Effector memory CD8-positive, alpha-beta T cell (primary cell): ENCODE measurements at regions not wholly inside any gene's neighbourhood (a gene's known extent, or its start where the extent isn't known, plus 50 kb on each side); places are given as distances from the start of the nearest gene placed in this dataset.

ENCODE experiments used
- ATAC-seq: fragments of 150-1000 bp; cut with Tn5 transposase; replicated peaks from 2 replicates; pipeline ENCODE4 v1.10.0; 2021; ENCODE audit warnings: mild to moderate bottlenecking, moderate library complexity
- DNase-seq, 3 experiments: peaks; one replicate each; pipeline ENCODE4 v3.0.0; 2021
- H3K27ac Mint-ChIP-seq, 2 donors: one replicate each; pipeline ENCODE4 v1.8.0; 2022; ENCODE audit warnings: mild to moderate bottlenecking in 2 of 2, mixed read lengths in 2 of 2, moderate library complexity in 2 of 2
- H3K27me3 Mint-ChIP-seq, 2 donors: one replicate each; pipeline ENCODE4 v1.8.0; 2022; ENCODE audit warnings: mixed read lengths in 2 of 2
- H3K36me3 Mint-ChIP-seq: one replicate; pipeline ENCODE4 v1.8.0; 2022; ENCODE audit warnings: mild to moderate bottlenecking, moderate library complexity, mixed read lengths; ENCODE audit not compliant: insufficient read depth
- H3K4me1 Mint-ChIP-seq, 2 donors: one replicate each; pipeline ENCODE4 v1.8.0; 2022; ENCODE audit warnings: low read depth in 2 of 2, mixed read lengths in 2 of 2
- H3K4me3 Mint-ChIP-seq, 2 donors: one replicate each; pipeline ENCODE4 v1.8.0; 2022; ENCODE audit warnings: mild to moderate bottlenecking in 2 of 2, mixed read lengths in 2 of 2, moderate library complexity in 2 of 2
- H3K9me3 Mint-ChIP-seq, 2 donors: one replicate each; pipeline ENCODE4 v1.8.0; 2022; ENCODE audit warnings: mixed read lengths in 2 of 2

GRCh38 chr22:47249370-47249928, 487.0 kb downstream of the TBC1D22A start:
- no peaks in the 10 kb centered on the region for H3K36me3 Mint-ChIP-seq
- no peak overlapping the region for H3K27ac Mint-ChIP-seq
- peaks cover 55 to 76% of the 10 kb centered on the region in 2 donors for H3K27me3 Mint-ChIP-seq
- DNase-seq (no peak), ATAC-seq (no peak)
- no peak overlapping the region for H3K4me3 Mint-ChIP-seq
- no peaks in the 10 kb centered on the region for H3K4me1 Mint-ChIP-seq
- H3K9me3 Mint-ChIP-seq: no peaks in the 10 kb centered on the region

- Mint-ChIP-seq H3K4me1 (no peaks in the 10 kb centered on the region), H3K36me3 (no peaks in the 10 kb centered on the region), H3K4me3 (no peak overlapping the region), H3K9me3 (no peaks in the 10 kb centered on the region), H3K27ac (no peak overlapping the region), H3K27me3 (peaks cover 60 to 81% of the 10 kb centered on the region in 2 donors)
- DNase-seq (no peak), ATAC-seq (no peak)
These were observed 486.5 kb downstream of the TBC1D22A start for GRCh38 chr22:47248925-47249324.

DNA sequence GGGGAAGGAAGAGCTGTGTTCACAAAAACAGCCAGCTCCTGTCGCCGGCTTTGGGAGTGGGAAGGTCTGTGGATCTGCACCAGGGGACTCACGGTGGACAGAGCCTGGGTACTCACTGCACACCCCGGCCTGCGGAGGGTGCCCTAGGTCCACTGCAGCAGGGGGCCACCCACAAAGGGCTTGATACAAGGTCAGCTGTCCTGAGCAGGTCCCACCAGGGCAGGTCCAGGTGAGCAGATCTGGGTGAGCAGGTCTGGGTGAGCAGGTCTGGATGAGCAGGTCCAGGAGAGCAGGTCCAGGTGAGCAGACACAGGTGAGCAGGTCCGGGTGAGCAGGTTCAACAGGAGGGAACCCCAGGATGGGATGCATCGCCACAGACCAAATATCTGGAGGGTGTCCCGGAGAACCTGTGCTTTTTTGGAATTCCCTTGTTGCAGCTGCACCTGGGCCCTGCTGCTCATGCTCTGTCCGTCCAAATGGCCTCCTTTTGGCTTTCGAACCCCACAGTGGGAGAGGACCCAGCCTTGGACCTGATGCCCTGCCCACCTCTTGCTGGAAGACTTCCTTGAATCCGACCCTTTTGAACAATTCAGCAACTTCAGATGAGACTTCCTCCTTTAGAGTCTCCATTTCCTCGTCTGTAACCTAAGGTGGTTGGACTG, 485.3 kb downstream of the TBC1D22A start:
- no peaks in the 10 kb centered on the region for H3K4me1 Mint-ChIP-seq
- H3K36me3 Mint-ChIP-seq: no peaks in the 10 kb centered on the region
- H3K27me3 Mint-ChIP-seq: peaks cover 63 to 89% of the 10 kb centered on the region in 2 donors
- DNase-seq: no peak
- ATAC-seq: no peak
- H3K9me3 Mint-ChIP-seq: no peaks in the 10 kb centered on the region
- no peak overlapping the region for H3K4me3 Mint-ChIP-seq
- no peak overlapping the region for H3K27ac Mint-ChIP-seq

DNA sequence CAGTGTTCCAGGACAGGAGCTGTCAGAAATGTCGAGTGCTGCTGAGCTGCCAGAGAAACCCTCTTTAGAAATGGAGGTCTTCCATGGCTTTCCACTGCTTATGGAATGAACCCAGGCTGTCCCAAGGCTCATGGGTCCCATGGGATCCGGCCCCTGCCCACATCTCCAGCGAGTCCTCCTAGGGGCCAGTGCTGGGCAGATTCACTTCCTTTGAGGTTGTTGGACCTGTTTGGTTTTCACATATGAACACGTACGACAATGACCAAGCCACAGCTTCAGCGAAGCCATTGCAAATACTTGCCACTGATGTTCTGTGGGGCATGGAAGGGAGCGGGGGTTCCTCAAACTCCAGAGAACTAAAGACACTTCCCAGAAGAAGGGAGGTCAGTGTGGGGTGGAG, 483.3 kb downstream of the TBC1D22A start:
- H3K27me3 Mint-ChIP-seq: peaks cover 68 to 83% of the 10 kb centered on the region in 2 donors
- no peaks in the 10 kb centered on the region for H3K36me3 Mint-ChIP-seq
- DNase-seq: no peak
- H3K4me1 Mint-ChIP-seq: no peaks in the 10 kb centered on the region
- H3K4me3 Mint-ChIP-seq: no peak overlapping the region
- no peaks in the 10 kb centered on the region for H3K9me3 Mint-ChIP-seq
- H3K27ac Mint-ChIP-seq: no peak overlapping the region
- ATAC-seq: no peak

DNA sequence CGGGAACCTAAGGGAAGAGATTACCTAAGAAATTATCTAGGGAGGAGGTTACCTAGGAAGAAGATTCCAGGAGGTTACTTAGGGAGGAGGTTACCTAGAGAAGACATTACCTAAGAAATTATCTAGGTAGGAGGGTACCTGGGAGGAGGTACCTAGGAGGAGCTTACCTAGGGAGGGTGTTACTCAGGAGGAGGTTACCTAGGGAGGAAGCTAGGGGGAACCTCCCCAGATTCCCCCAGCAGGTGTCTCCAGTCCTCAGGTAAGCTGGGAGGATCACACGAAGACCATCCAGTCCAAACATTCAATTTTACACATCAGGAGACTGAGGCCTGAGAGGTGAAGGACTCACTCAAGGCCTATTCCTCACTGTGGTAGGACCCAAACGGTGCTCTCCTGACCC, 482.8 kb downstream of the TBC1D22A start:
- DNase-seq (no peak), ATAC-seq (no peak)
- no peak overlapping the region for H3K4me3 Mint-ChIP-seq
- H3K4me1 Mint-ChIP-seq: no peaks in the 10 kb centered on the region
- no peak overlapping the region for H3K27ac Mint-ChIP-seq
- H3K9me3 Mint-ChIP-seq: no peaks in the 10 kb centered on the region
- no peaks in the 10 kb centered on the region for H3K36me3 Mint-ChIP-seq
- peaks cover 65 to 78% of the 10 kb centered on the region in 2 donors for H3K27me3 Mint-ChIP-seq

GRCh38 chr22:47240116-47240515, 477.7 kb downstream of the TBC1D22A start:
- Mint-ChIP-seq H3K4me3 (no peak overlapping the region), H3K27me3 (peaks cover 33 to 54% of the 10 kb centered on the region in 2 donors), H3K27ac (no peak overlapping the region), H3K9me3 (no peaks in the 10 kb centered on the region), H3K4me1 (no peaks in the 10 kb centered on the region), H3K36me3 (no peaks in the 10 kb centered on the region)
- DNase-seq (no peak), ATAC-seq (no peak)

- Mint-ChIP-seq H3K9me3 (no peaks in the 10 kb centered on the region), H3K4me3 (no peak overlapping the region), H3K4me1 (no peaks in the 10 kb centered on the region), H3K27me3 (peaks cover 27 to 47% of the 10 kb centered on the region in 2 donors), H3K27ac (no peak overlapping the region), H3K36me3 (no peaks in the 10 kb centered on the region)
- DNase-seq (no peak), ATAC-seq (no peak)
These were observed 477.0 kb downstream of the TBC1D22A start for GRCh38 chr22:47239474-47239860.

DNA sequence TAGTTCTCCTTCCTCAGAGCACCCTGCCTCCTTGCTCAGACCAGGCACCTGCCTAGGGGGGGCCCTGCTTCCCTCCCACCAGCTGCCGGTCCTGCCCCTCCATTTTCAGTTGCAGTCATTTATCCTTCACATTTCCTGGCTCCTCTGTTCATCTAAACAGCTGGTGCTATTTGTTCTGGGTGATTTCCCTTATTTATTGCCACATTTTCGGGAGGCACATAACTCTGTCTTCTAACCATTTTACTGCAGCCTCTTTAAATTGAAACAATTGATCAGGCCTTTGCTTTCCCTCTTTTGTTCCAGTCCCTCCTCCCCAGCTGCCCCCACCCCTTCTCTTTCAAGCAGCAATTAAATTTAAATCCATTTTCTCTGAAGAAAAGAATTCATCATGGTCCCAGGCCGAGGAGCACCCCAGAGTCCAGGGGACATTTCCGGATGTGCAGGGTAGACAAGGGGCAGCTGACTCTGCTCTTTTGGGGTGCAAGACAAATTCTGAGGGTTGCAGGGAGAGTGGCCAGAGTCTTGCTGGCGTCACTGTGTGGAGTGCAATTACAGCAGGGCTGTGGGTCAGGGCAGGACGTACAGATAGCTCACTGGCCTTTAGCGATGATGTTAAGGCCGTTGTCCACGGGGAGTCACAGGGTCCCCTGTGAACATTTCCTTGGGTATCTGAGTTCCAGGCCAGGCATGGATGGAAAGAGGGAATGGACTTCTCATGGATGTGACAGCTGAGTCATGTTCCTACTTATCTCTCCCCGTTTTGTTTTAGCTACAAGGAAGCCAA, 476.4 kb downstream of the TBC1D22A start:
- no peak for ATAC-seq
- H3K4me3 Mint-ChIP-seq: no peak overlapping the region
- H3K36me3 Mint-ChIP-seq: no peaks in the 10 kb centered on the region
- no peaks in the 10 kb centered on the region for H3K4me1 Mint-ChIP-seq
- H3K27ac Mint-ChIP-seq: no peak overlapping the region
- DNase-seq: no peak
- H3K9me3 Mint-ChIP-seq: peaks cover 0 to under 1% of the 10 kb centered on the region in 2 donors
- peaks cover 21 to 43% of the 10 kb centered on the region in 2 donors for H3K27me3 Mint-ChIP-seq

DNA sequence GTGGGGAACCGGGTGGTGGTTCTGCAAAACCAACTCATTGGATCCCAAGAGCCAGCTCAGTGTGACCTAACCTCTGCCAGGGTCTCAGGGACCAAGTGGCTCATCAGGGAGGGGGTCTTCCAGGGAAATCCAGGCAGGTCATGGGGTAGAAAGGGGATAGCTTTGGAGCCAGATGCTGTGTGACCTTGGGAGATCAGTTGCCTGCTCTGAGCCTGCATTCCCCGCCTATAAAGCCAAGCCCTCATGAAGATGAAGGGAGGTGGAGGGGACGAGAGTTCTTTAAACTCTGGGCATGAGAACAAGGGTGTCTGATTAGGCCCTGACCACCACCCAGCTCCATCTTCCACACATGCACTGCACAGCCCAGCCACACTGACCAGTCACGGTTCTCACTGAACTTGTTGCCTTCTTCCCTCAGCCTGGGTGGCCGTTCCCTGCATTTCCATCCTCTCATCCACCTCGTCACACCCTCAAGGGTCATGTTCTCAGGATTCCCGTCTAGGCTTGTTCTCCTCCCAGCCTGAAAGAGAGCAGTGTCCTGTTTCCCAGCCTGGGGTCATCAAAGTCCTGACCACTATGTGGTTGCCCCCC, 475.5 kb downstream of the TBC1D22A start:
- Mint-ChIP-seq H3K27ac (no peak overlapping the region), H3K27me3 (peaks cover 18 to 45% of the 10 kb centered on the region in 2 donors), H3K4me3 (no peak overlapping the region), H3K36me3 (peaks cover 4% of the 10 kb centered on the region), H3K9me3 (peaks cover 0 to 9% of the 10 kb centered on the region in 2 donors), H3K4me1 (no peaks in the 10 kb centered on the region)
- ATAC-seq: no peak
- no peak for DNase-seq

- Mint-ChIP-seq H3K27ac (no peak overlapping the region), H3K9me3 (peaks cover 0 to 9% of the 10 kb centered on the region in 2 donors), H3K4me1 (no peaks in the 10 kb centered on the region), H3K27me3 (peaks cover 14 to 47% of the 10 kb centered on the region in 2 donors), H3K36me3 (peaks cover 4% of the 10 kb centered on the region), H3K4me3 (no peak overlapping the region)
- no peak for DNase-seq
- no peak for ATAC-seq
These were observed 474.3 kb downstream of the TBC1D22A start for GRCh38 chr22:47236718-47237117.

DNA sequence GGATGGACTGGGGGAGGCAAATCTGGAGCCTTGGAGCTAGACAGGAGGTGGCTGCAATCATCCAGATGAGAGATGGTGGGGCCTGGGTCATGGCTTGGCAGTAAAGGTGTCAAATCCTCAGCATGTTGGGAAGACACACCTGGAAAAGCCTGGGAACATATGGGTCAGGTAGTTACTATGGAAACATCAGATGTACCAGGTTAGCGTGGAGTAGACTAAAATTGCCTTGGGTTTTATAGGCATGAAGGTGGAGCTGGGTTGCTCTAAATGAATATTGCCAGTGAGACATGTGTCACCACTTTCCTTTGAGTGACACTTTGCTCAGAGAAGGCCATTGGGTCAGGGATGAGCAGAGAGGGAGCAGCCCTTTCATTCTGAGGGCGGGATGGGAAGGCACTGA, 473.7 kb downstream of the TBC1D22A start:
- Mint-ChIP-seq H3K4me3 (no peak overlapping the region), H3K36me3 (peaks cover 4% of the 10 kb centered on the region), H3K27me3 (peaks cover 10 to 51% of the 10 kb centered on the region in 2 donors), H3K27ac (no peak overlapping the region), H3K9me3 (peaks cover 0 to 9% of the 10 kb centered on the region in 2 donors), H3K4me1 (no peaks in the 10 kb centered on the region)
- ATAC-seq (no peak), DNase-seq (no peak)

DNA sequence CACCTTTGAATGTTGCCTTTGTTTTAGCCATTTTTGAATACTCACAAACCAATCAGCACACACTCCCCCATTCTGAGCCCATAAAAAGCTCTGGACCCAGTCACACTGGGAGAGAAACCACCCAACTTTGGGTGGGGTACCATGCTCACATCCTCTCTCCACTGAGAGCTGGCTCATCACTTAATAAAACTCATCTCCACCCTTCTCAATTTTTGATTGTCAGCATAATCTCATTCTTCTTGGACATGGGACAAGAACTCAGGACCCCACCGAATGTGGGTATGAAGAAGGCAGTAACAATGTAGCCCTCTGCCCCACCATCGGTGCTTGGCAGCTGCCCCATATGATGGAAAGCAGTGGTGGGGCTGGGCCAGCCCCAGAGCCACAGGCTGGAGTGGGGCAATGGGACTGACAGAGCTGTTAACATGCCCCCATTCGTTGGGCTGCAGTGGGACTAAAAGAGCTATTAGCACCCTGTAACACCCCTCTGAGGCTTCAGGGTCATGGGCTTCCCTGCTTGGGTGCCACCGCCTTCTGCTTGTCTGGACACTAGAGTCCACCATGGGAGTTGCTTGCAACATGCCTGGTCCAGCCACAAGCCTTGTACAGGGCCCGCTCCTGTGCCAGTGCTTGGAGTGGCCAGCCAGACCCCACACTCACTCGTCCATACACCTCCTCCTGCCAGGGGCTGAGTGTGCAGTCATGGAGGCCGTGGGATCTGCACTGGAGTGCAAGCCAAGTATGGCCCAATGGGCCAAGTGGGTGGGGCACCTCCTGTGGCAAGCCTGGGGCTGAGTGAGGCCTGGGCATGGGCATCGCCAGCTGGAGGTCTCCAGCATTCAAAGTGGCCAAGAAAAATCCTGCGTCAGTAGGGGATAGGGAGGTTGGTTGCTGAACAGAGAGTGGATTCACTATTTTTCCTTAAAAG, 471.1 kb downstream of the TBC1D22A start:
- DNase-seq (no peak), ATAC-seq (no peak)
- Mint-ChIP-seq H3K27ac (no peak overlapping the region), H3K9me3 (peaks cover 0 to 9% of the 10 kb centered on the region in 2 donors), H3K36me3 (peaks cover 4% of the 10 kb centered on the region), H3K4me3 (no peak overlapping the region), H3K27me3 (peaks cover 6 to 46% of the 10 kb centered on the region in 2 donors), H3K4me1 (no peaks in the 10 kb centered on the region)

DNA sequence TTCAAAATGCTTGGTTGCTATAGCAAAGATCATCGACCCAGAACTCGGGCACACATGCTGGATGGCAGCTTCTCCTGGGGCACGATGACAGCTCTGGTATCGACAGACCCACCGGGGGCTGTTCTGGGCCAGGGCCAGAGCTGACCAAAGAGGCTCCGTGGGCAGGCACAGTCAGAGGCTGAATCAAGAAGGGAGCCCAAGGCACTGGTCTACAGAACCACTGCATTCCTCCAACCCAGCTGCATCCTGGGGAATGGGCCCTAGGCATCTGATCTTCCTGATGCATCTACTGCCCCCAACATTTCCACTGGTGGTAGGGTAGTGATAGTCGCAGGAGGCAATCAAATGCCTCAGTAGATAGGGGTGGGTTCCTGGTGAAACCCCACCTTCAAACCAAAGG, 470.3 kb downstream of the TBC1D22A start:
- Mint-ChIP-seq H3K36me3 (peaks cover 4% of the 10 kb centered on the region), H3K27me3 (peaks cover 0 to 37% of the 10 kb centered on the region in 2 donors), H3K27ac (no peak overlapping the region), H3K9me3 (peaks cover 0 to 9% of the 10 kb centered on the region in 2 donors), H3K4me3 (no peak overlapping the region), H3K4me1 (no peaks in the 10 kb centered on the region)
- ATAC-seq (no peak), DNase-seq (no peak)
